ENCODE measurements at regions not wholly inside any gene's neighbourhood (a gene's known extent, or its start where the extent isn't known, plus 50 kb on each side); places are given as distances from the start of the nearest gene placed in this dataset.

DNA sequence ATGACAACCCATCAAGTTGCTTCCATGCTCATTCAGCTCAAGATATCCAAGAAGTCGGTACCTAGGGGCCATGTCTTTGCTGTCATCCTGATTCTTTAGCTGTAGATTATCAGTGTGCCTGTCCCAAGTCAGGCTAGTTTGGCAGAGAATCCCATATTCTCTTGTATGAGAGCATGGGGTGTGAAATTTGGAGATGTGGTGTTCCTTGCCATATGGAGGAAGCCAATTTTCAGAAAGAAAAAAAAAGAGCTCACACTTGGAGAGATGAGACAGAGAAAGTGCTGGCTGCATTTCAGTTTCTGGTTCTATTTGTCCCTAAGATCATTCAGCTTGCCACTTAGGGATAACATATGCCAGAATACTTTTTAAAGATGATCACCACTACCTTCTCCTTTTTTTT is 52.3 kb upstream of the SLC4A7 start:
- TF ChIP-seq, protein P1, sequence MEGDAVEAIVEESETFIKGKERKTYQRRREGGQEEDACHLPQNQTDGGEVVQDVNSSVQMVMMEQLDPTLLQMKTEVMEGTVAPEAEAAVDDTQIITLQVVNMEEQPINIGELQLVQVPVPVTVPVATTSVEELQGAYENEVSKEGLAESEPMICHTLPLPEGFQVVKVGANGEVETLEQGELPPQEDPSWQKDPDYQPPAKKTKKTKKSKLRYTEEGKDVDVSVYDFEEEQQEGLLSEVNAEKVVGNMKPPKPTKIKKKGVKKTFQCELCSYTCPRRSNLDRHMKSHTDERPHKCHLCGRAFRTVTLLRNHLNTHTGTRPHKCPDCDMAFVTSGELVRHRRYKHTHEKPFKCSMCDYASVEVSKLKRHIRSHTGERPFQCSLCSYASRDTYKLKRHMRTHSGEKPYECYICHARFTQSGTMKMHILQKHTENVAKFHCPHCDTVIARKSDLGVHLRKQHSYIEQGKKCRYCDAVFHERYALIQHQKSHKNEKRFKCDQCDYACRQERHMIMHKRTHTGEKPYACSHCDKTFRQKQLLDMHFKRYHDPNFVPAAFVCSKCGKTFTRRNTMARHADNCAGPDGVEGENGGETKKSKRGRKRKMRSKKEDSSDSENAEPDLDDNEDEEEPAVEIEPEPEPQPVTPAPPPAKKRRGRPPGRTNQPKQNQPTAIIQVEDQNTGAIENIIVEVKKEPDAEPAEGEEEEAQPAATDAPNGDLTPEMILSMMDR (IDR thresholded peaks at IDR 0.05): no peak
- no peak for TF ChIP-seq POLR2A (IDR thresholded peaks at IDR 0.05)

Data from uterus (tissue), 2 donors.